ENCODE measurements at regions not wholly inside any gene's neighbourhood (a gene's known extent, or its start where the extent isn't known, plus 50 kb on each side); places are given as distances from the start of the nearest gene placed in this dataset.

DNA sequence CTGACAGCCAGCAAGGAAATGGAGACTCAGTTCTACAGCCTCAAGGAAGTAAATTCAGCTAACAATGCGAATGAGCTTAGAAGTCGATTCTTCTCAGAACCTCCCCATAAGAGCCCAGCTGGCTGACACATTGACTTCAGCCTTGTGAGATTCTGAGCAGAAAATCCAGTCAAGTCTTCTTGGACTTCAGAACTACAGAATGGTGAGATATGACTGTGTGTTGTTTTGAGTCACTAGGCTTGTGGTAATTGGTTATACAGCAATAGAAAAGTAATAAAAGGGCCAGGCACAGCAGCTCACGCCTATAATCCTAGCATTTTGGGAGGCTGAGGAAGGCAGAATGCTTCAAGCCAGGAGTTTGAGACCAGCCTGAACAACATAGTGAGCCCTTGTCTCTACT lies 161.8 kb upstream of the IVNS1ABP start:
- Mint-ChIP-seq H3K4me3 (no peak overlapping the region), H3K4me1 (no peaks in the 10 kb centered on the region), H3K27ac (no peak overlapping the region), H3K9me3 (no peaks in the 10 kb centered on the region), H3K27me3 (peaks cover 4% of the 10 kb centered on the region), H3K36me3 (ENCODE audit: low read depth) (no peaks in the 10 kb centered on the region)
- ATAC-seq (ENCODE audit: low read depth) (no peak), DNase-seq (no peak)
- TF ChIP-seq, protein P1, sequence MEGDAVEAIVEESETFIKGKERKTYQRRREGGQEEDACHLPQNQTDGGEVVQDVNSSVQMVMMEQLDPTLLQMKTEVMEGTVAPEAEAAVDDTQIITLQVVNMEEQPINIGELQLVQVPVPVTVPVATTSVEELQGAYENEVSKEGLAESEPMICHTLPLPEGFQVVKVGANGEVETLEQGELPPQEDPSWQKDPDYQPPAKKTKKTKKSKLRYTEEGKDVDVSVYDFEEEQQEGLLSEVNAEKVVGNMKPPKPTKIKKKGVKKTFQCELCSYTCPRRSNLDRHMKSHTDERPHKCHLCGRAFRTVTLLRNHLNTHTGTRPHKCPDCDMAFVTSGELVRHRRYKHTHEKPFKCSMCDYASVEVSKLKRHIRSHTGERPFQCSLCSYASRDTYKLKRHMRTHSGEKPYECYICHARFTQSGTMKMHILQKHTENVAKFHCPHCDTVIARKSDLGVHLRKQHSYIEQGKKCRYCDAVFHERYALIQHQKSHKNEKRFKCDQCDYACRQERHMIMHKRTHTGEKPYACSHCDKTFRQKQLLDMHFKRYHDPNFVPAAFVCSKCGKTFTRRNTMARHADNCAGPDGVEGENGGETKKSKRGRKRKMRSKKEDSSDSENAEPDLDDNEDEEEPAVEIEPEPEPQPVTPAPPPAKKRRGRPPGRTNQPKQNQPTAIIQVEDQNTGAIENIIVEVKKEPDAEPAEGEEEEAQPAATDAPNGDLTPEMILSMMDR (IDR thresholded peaks at IDR 0.05), result no peak
- ChIA-PET CTCF (no interaction called here), POLR2A (no interaction called here)
- intact Hi-C loops (cut with micrococcal nuclease), result no loop called here

DNA sequence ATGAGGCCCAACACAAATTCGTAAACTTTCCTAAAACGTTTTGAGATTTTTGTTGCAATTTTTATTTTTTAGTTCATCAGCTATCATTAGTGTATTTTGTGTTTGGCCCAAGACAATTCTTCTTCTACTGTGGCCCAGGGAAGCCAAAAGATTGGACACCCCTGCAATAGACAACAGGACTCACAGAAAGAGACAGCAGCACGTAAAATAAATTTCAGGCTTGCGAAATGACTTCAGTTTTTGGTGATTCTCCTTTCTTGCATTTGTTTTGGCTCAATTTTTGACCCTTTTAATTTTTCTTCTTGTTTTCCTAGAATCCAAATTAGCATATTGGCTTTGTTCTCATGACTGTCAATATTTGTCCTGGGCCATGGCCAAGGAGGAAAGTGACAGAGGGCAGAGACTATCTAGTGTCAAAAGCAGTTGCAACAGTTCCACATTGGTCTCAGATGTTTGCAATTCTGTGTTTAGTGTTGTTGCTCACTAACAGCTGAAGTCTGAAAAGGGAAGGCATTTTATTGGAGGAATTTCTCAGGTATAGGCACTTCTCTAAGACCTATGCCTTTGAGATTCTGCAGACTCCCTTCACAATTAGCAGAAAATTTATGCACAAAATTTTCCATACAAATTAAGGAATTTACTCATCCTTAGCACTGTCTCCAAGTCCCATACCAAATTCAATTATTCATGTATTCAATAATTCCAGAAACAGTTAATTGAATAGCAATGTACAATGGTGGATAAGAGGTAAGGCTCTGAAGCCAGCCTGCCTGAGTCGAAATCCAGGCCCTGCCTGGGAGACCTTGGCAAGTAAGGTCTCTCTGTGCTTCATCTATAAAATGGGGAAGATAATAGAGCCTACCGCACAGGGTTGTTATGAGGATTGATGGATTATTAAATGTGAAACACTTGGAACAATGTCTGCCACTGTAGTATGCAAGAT lies 160.9 kb upstream of the IVNS1ABP start:
- H3K27ac Mint-ChIP-seq, result no peak overlapping the region
- no peak overlapping the region for H3K4me3 Mint-ChIP-seq
- H3K4me1 Mint-ChIP-seq, result no peaks in the 10 kb centered on the region
- H3K36me3 Mint-ChIP-seq (ENCODE audit: low read depth), result no peaks in the 10 kb centered on the region
- intact Hi-C loops (cut with micrococcal nuclease), result no loop called here
- ATAC-seq (ENCODE audit: low read depth) (no peak), DNase-seq (no peak)
- CTCF ChIA-PET, result no interaction called here
- TF ChIP-seq, protein P1 (IDR thresholded peaks at IDR 0.05), result no peak
- no peaks in the 10 kb centered on the region for H3K9me3 Mint-ChIP-seq
- POLR2A ChIA-PET, result no interaction called here
- peaks cover 4% of the 10 kb centered on the region for H3K27me3 Mint-ChIP-seq

DNA sequence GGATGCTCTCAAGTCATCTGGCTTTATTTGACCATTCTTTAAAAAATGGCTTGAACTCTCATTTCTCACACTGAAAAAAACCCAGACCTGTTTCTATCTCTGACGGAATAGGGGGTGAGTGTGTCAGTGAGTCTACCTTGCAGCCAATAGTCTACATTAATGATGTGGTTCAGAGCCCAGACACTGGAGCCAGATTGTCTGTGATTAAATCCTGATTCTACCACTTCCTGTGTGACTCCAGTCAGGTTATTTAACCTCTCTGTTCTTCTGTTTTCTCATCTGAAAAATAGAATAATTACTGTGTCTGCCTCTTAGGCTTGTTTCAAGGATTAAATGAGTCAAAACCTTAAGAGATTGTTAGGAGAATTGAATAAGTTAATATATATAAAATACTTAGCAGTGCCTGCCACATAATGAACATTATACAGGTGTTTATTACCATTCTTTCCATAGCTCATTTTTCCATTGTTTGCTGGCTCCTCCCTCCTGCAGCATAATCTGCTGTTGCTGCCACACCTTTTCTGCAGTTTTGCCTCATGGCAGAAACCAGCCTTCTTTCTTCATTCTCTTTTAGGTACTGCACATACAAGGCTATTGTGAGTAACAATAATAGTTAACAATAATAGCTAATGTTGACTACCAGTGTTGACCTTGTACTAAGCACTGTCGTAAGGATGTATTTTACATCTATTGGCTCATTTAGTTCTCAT lies 157.6 kb upstream of the IVNS1ABP start:
- DNase-seq (no peak), ATAC-seq (ENCODE audit: low read depth) (no peak)
- no peaks in the 10 kb centered on the region for H3K9me3 Mint-ChIP-seq
- no peak overlapping the region for H3K4me3 Mint-ChIP-seq
- peaks cover 4% of the 10 kb centered on the region for H3K27me3 Mint-ChIP-seq
- no peaks in the 10 kb centered on the region for H3K4me1 Mint-ChIP-seq
- TF ChIP-seq, protein P1 (IDR thresholded peaks at IDR 0.05), result no peak
- H3K27ac Mint-ChIP-seq, result no peak overlapping the region
- no peaks in the 10 kb centered on the region for H3K36me3 Mint-ChIP-seq (ENCODE audit: low read depth)
- intact Hi-C loops (cut with micrococcal nuclease), result no loop called here
- POLR2A ChIA-PET, result no interaction called here
- CTCF ChIA-PET, result no interaction called here

DNA sequence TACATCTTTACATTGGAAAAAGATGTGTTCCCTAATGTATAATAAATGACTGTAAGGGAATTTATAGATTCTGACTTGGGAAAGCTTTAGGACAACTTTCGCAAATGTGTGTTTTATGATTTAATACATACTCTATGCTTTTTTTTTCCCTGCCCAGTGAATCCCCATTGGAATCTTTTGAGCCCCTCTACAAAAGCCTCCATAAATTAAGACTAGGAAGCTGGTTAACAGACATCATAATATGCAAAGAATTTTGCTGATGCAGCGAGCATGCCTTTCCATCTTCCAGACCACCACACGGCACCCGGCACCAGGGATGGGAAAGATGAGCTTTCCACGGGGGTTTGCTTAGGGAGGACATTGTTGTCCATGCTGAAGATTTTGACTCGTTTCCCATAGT lies 156.1 kb upstream of the IVNS1ABP start:
- ChIA-PET POLR2A (no interaction called here), CTCF (no interaction called here)
- H3K27me3 Mint-ChIP-seq, result peaks cover 4% of the 10 kb centered on the region
- TF ChIP-seq, protein P1 (IDR thresholded peaks at IDR 0.05), result no peak
- intact Hi-C loops (cut with micrococcal nuclease), result no loop called here
- no peak overlapping the region for H3K4me3 Mint-ChIP-seq
- H3K36me3 Mint-ChIP-seq (ENCODE audit: low read depth), result no peaks in the 10 kb centered on the region
- H3K27ac Mint-ChIP-seq, result no peak overlapping the region
- no peaks in the 10 kb centered on the region for H3K9me3 Mint-ChIP-seq
- ATAC-seq (ENCODE audit: low read depth) (no peak), DNase-seq (no peak)
- H3K4me1 Mint-ChIP-seq, result no peaks in the 10 kb centered on the region

DNA sequence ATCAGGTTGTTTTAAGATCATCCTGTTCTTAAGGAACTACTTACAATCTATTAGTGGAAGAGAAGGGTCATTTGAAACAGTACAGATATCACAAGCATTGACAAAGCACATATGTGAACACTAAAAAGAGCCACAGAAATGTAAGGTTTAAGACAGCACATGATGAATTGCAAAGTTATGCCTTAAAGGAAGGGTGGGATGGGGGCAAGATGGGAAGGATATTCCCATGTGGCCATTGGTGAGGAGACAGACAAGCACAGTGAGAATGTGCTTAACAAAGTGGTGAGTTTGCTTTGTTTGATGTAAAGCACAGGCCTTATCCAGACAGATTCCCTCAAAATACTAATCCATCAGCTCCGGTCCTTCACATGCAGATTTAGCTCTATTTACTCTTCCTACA lies 151.6 kb upstream of the IVNS1ABP start:
- intact Hi-C loops (cut with micrococcal nuclease), result no loop called here
- ATAC-seq (ENCODE audit: low read depth) (no peak), DNase-seq (no peak)
- TF ChIP-seq, protein P1 (IDR thresholded peaks at IDR 0.05), result no peak
- no peaks in the 10 kb centered on the region for H3K9me3 Mint-ChIP-seq
- no peak overlapping the region for H3K27ac Mint-ChIP-seq
- no peaks in the 10 kb centered on the region for H3K27me3 Mint-ChIP-seq
- H3K36me3 Mint-ChIP-seq (ENCODE audit: low read depth), result no peaks in the 10 kb centered on the region
- ChIA-PET POLR2A (no interaction called here), CTCF (no interaction called here)
- H3K4me1 Mint-ChIP-seq, result no peaks in the 10 kb centered on the region
- H3K4me3 Mint-ChIP-seq, result no peak overlapping the region

Data from activated B cell treated with CpG ODN at 0.5 μM for 24 hours (primary cell).